ENCODE measurements at regions not wholly inside any gene's neighbourhood (a gene's known extent, or its start where the extent isn't known, plus 50 kb on each side); places are given as distances from the start of the nearest gene placed in this dataset.
A peak's percentile ranks its signal among the peaks of the same experiment; 100 is the strongest.

DNA sequence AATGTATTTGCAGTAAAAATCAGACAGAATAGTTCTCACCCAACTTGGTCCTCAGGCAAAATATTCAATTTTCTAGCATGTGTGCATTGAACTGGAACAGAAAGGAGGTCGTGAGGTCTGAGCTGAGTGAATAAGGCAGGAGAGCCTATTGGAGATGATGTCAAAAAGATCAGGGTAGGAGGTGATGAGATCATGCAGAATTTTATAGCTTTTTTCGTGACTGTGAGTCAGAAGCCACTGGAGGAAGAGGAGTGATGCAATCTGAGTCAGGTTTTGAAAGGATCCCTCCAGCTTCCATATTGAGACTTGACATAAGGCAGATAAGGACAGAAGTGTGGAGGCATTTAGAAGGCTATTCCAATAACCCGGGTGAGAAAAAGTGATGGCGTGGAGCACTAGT is 299.5 kb upstream of the SOX11 start (continued):
- TF ChIP-seq, protein P1, sequence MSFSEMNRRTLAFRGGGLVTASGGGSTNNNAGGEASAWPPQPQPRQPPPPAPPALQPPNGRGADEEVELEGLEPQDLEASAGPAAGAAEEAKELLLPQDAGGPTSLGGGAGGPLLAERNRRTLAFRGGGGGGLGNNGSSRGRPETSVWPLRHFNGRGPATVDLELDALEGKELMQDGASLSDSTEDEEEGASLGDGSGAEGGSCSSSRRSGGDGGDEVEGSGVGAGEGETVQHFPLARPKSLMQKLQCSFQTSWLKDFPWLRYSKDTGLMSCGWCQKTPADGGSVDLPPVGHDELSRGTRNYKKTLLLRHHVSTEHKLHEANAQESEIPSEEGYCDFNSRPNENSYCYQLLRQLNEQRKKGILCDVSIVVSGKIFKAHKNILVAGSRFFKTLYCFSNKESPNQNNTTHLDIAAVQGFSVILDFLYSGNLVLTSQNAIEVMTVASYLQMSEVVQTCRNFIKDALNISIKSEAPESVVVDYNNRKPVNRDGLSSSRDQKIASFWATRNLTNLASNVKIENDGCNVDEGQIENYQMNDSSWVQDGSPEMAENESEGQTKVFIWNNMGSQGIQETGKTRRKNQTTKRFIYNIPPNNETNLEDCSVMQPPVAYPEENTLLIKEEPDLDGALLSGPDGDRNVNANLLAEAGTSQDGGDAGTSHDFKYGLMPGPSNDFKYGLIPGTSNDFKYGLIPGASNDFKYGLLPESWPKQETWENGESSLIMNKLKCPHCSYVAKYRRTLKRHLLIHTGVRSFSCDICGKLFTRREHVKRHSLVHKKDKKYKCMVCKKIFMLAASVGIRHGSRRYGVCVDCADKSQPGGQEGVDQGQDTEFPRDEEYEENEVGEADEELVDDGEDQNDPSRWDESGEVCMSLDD (tag by site-specific recombination; IDR thresholded peaks at IDR 0.05), result no peak
- TF ChIP-seq, protein P2, sequence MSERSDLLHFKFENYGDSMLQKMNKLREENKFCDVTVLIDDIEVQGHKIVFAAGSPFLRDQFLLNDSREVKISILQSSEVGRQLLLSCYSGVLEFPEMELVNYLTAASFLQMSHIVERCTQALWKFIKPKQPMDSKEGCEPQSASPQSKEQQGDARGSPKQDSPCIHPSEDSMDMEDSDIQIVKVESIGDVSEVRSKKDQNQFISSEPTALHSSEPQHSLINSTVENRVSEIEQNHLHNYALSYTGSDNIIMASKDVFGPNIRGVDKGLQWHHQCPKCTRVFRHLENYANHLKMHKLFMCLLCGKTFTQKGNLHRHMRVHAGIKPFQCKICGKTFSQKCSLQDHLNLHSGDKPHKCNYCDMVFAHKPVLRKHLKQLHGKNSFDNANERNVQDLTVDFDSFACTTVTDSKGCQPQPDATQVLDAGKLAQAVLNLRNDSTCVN (tag by site-specific recombination; optimal IDR thresholded peaks at IDR 0.05), result no peak
- TF ChIP-seq ZNF426 (tag by site-specific recombination; IDR thresholded peaks at IDR 0.05), result no peak
- no peak for TF ChIP-seq ZNF558 (tag by site-specific recombination; IDR thresholded peaks at IDR 0.05)
- TF ChIP-seq, protein P3, sequence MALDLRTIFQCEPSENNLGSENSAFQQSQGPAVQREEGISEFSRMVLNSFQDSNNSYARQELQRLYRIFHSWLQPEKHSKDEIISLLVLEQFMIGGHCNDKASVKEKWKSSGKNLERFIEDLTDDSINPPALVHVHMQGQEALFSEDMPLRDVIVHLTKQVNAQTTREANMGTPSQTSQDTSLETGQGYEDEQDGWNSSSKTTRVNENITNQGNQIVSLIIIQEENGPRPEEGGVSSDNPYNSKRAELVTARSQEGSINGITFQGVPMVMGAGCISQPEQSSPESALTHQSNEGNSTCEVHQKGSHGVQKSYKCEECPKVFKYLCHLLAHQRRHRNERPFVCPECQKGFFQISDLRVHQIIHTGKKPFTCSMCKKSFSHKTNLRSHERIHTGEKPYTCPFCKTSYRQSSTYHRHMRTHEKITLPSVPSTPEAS (tag by site-specific recombination; IDR thresholded peaks at IDR 0.05), result no peak
- TF ChIP-seq SETDB1 (IDR thresholded peaks at IDR 0.05; ENCODE audit: insufficient read length, low read length), result peak; percentile 17
- TF ChIP-seq, protein P4, sequence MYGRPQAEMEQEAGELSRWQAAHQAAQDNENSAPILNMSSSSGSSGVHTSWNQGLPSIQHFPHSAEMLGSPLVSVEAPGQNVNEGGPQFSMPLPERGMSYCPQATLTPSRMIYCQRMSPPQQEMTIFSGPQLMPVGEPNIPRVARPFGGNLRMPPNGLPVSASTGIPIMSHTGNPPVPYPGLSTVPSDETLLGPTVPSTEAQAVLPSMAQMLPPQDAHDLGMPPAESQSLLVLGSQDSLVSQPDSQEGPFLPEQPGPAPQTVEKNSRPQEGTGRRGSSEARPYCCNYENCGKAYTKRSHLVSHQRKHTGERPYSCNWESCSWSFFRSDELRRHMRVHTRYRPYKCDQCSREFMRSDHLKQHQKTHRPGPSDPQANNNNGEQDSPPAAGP (tag by site-specific recombination; IDR thresholded peaks at IDR 0.05), result no peak
- TF ChIP-seq ZNF837 (tag by site-specific recombination; IDR thresholded peaks at IDR 0.05), result no peak
- TF ChIP-seq, protein P5, sequence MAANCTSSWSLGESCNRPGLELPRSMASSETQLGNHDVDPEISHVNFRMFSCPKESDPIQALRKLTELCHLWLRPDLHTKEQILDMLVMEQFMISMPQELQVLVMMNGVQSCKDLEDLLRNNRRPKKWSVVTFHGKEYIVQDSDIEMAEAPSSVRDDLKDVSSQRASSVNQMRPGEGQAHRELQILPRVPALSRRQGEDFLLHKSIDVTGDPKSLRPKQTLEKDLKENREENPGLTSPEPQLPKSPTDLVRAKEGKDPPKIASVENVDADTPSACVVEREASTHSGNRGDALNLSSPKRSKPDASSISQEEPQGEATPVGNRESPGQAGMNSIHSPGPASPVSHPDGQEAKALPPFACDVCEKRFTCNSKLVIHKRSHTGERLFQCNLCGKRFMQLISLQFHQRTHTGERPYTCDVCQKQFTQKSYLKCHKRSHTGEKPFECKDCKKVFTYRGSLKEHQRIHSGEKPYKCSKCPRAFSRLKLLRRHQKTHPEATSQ (tag by site-specific recombination; IDR thresholded peaks at IDR 0.05), result no peak
- peak; percentile 92 for TF ChIP-seq ZBTB21 (tag by site-specific recombination; IDR thresholded peaks at IDR 0.05)
- TF ChIP-seq GLI4 (tag by site-specific recombination; IDR thresholded peaks at IDR 0.05), result no peak
- TF ChIP-seq TRIM28 (IDR thresholded peaks at IDR 0.05; ENCODE audit: borderline replicate concordance, low read length), result peak; percentile 74; the same call in 1 of the 2 replicates
- TF ChIP-seq, protein P6, sequence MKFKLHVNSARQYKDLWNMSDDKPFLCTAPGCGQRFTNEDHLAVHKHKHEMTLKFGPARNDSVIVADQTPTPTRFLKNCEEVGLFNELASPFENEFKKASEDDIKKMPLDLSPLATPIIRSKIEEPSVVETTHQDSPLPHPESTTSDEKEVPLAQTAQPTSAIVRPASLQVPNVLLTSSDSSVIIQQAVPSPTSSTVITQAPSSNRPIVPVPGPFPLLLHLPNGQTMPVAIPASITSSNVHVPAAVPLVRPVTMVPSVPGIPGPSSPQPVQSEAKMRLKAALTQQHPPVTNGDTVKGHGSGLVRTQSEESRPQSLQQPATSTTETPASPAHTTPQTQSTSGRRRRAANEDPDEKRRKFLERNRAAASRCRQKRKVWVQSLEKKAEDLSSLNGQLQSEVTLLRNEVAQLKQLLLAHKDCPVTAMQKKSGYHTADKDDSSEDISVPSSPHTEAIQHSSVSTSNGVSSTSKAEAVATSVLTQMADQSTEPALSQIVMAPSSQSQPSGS (tag by site-specific recombination; IDR thresholded peaks at IDR 0.05; ENCODE audit: low read depth), result no peak
- TF ChIP-seq BCL11A (tag by site-specific recombination; IDR thresholded peaks at IDR 0.05; ENCODE audit: low read depth), result no peak
- no peak for TF ChIP-seq GLIS2 (tag by site-specific recombination; IDR thresholded peaks at IDR 0.05)
- TF ChIP-seq, protein P7, sequence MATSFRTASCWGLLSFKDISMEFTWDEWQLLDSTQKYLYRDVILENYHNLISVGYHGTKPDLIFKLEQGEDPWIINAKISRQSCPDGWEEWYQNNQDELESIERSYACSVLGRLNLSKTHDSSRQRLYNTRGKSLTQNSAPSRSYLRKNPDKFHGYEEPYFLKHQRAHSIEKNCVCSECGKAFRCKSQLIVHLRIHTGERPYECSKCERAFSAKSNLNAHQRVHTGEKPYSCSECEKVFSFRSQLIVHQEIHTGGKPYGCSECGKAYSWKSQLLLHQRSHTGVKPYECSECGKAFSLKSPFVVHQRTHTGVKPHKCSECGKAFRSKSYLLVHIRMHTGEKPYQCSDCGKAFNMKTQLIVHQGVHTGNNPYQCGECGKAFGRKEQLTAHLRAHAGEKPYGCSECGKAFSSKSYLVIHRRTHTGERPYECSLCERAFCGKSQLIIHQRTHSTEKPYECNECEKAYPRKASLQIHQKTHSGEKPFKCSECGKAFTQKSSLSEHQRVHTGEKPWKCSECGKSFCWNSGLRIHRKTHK (tag by site-specific recombination; IDR thresholded peaks at IDR 0.05), result no peak
- TF ChIP-seq ZNF830 (tag by site-specific recombination; IDR thresholded peaks at IDR 0.05; ENCODE audit: low read depth), result no peak
- TF ChIP-seq, protein P8, sequence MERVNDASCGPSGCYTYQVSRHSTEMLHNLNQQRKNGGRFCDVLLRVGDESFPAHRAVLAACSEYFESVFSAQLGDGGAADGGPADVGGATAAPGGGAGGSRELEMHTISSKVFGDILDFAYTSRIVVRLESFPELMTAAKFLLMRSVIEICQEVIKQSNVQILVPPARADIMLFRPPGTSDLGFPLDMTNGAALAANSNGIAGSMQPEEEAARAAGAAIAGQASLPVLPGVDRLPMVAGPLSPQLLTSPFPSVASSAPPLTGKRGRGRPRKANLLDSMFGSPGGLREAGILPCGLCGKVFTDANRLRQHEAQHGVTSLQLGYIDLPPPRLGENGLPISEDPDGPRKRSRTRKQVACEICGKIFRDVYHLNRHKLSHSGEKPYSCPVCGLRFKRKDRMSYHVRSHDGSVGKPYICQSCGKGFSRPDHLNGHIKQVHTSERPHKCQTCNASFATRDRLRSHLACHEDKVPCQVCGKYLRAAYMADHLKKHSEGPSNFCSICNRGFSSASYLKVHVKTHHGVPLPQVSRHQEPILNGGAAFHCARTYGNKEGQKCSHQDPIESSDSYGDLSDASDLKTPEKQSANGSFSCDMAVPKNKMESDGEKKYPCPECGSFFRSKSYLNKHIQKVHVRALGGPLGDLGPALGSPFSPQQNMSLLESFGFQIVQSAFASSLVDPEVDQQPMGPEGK (tag by site-specific recombination; IDR thresholded peaks at IDR 0.05), result no peak
- no peak for TF ChIP-seq ZFP37 (tag by site-specific recombination; IDR thresholded peaks at IDR 0.05)
- TF ChIP-seq ZNF560 (tag by site-specific recombination; IDR thresholded peaks at IDR 0.05; ENCODE audit: borderline replicate concordance), result no peak
